ENCODE measurements at regions not wholly inside any gene's neighbourhood (a gene's known extent, or its start where the extent isn't known, plus 50 kb on each side); places are given as distances from the start of the nearest gene placed in this dataset.

- H3K9me3 Mint-ChIP-seq = peaks cover 8% of the 10 kb centered on the region
- no peaks in the 10 kb centered on the region for H3K4me1 Mint-ChIP-seq
- no peak overlapping the region for H3K4me3 Mint-ChIP-seq
- H3K27ac Mint-ChIP-seq = no peak overlapping the region
- H3K27me3 Mint-ChIP-seq = no peaks in the 10 kb centered on the region
- no peaks in the 10 kb centered on the region for H3K36me3 Mint-ChIP-seq
- no peak for ATAC-seq
Observed at GRCh38 chr7:124322561-124322960, 289.7 kb upstream of the TMEM229A start.

GRCh38 chr7:124318721-124319450 lies 286.0 kb upstream of the TMEM229A start:
- no peak for ATAC-seq
- peaks cover 6% of the 10 kb centered on the region for H3K9me3 Mint-ChIP-seq
- no peaks in the 10 kb centered on the region for H3K27me3 Mint-ChIP-seq
- no peak overlapping the region for H3K4me3 Mint-ChIP-seq
- H3K27ac Mint-ChIP-seq = no peak overlapping the region
- no peaks in the 10 kb centered on the region for H3K4me1 Mint-ChIP-seq
- H3K36me3 Mint-ChIP-seq = no peaks in the 10 kb centered on the region

- no peaks in the 10 kb centered on the region for H3K9me3 Mint-ChIP-seq
- no peaks in the 10 kb centered on the region for H3K4me1 Mint-ChIP-seq
- H3K27me3 Mint-ChIP-seq = no peaks in the 10 kb centered on the region
- H3K4me3 Mint-ChIP-seq = no peak overlapping the region
- no peak overlapping the region for H3K27ac Mint-ChIP-seq
- no peak for ATAC-seq
- no peaks in the 10 kb centered on the region for H3K36me3 Mint-ChIP-seq
Observed at GRCh38 chr7:124310934-124311390, 278.1 kb upstream of the TMEM229A start.

GRCh38 chr7:124308384-124308783 lies 275.5 kb upstream of the TMEM229A start:
- Mint-ChIP-seq H3K36me3 (no peaks in the 10 kb centered on the region), H3K4me3 (no peak overlapping the region), H3K27me3 (no peaks in the 10 kb centered on the region), H3K27ac (no peak overlapping the region), H3K4me1 (no peaks in the 10 kb centered on the region), H3K9me3 (peaks cover 2% of the 10 kb centered on the region)
- no peak for ATAC-seq

- H3K27me3 Mint-ChIP-seq = no peaks in the 10 kb centered on the region
- H3K4me3 Mint-ChIP-seq = no peak overlapping the region
- no peaks in the 10 kb centered on the region for H3K4me1 Mint-ChIP-seq
- ATAC-seq = no peak
- peaks cover 26% of the 10 kb centered on the region for H3K9me3 Mint-ChIP-seq
- H3K36me3 Mint-ChIP-seq = no peaks in the 10 kb centered on the region
- no peak overlapping the region for H3K27ac Mint-ChIP-seq
Observed at GRCh38 chr7:124295289-124295688, 262.4 kb upstream of the TMEM229A start.

GRCh38 chr7:124284937-124285336 lies 252.1 kb upstream of the TMEM229A start:
- ATAC-seq = no peak
- Mint-ChIP-seq H3K36me3 (no peaks in the 10 kb centered on the region), H3K9me3 (peaks cover 5% of the 10 kb centered on the region), H3K4me3 (no peak overlapping the region), H3K4me1 (no peaks in the 10 kb centered on the region), H3K27ac (no peak overlapping the region), H3K27me3 (no peaks in the 10 kb centered on the region)

GRCh38 chr7:124276005-124276622 lies 243.2 kb upstream of the TMEM229A start:
- Mint-ChIP-seq H3K4me1 (no peaks in the 10 kb centered on the region), H3K27me3 (no peaks in the 10 kb centered on the region), H3K36me3 (no peaks in the 10 kb centered on the region), H3K9me3 (peaks cover 3% of the 10 kb centered on the region), H3K4me3 (no peak overlapping the region), H3K27ac (no peak overlapping the region)
- no peak for ATAC-seq

- no peaks in the 10 kb centered on the region for H3K36me3 Mint-ChIP-seq
- no peak for ATAC-seq
- no peaks in the 10 kb centered on the region for H3K4me1 Mint-ChIP-seq
- no peak overlapping the region for H3K27ac Mint-ChIP-seq
- H3K9me3 Mint-ChIP-seq = peaks cover 3% of the 10 kb centered on the region
- H3K27me3 Mint-ChIP-seq = no peaks in the 10 kb centered on the region
- no peak overlapping the region for H3K4me3 Mint-ChIP-seq
Observed at GRCh38 chr7:124275411-124275810, 242.5 kb upstream of the TMEM229A start.

- Mint-ChIP-seq H3K36me3 (no peaks in the 10 kb centered on the region), H3K4me3 (no peak overlapping the region), H3K9me3 (peaks cover 3% of the 10 kb centered on the region), H3K27ac (no peak overlapping the region), H3K4me1 (no peaks in the 10 kb centered on the region), H3K27me3 (no peaks in the 10 kb centered on the region)
- no peak for ATAC-seq
Observed at GRCh38 chr7:124269774-124270173, 236.9 kb upstream of the TMEM229A start.

- no peak overlapping the region for H3K27ac Mint-ChIP-seq
- H3K27me3 Mint-ChIP-seq = no peaks in the 10 kb centered on the region
- H3K4me1 Mint-ChIP-seq = no peaks in the 10 kb centered on the region
- H3K4me3 Mint-ChIP-seq = no peak overlapping the region
- H3K9me3 Mint-ChIP-seq = peaks cover 3% of the 10 kb centered on the region
- H3K36me3 Mint-ChIP-seq = no peaks in the 10 kb centered on the region
- no peak for ATAC-seq
Observed at GRCh38 chr7:124267154-124267553, 234.3 kb upstream of the TMEM229A start.

GRCh38 chr7:124263232-124263827 lies 230.5 kb upstream of the TMEM229A start:
- peak; percentile 45 for ATAC-seq
- Mint-ChIP-seq H3K9me3 (no peaks in the 10 kb centered on the region), H3K36me3 (no peaks in the 10 kb centered on the region), H3K27ac (no peak overlapping the region), H3K4me1 (no peaks in the 10 kb centered on the region), H3K4me3 (no peak overlapping the region), H3K27me3 (no peaks in the 10 kb centered on the region)

GRCh38 chr7:124261710-124262109 lies 228.8 kb upstream of the TMEM229A start:
- no peaks in the 10 kb centered on the region for H3K4me1 Mint-ChIP-seq
- no peak overlapping the region for H3K27ac Mint-ChIP-seq
- ATAC-seq = no peak
- no peak overlapping the region for H3K4me3 Mint-ChIP-seq
- no peaks in the 10 kb centered on the region for H3K9me3 Mint-ChIP-seq
- H3K36me3 Mint-ChIP-seq = no peaks in the 10 kb centered on the region
- no peaks in the 10 kb centered on the region for H3K27me3 Mint-ChIP-seq

GRCh38 chr7:124257638-124258308 lies 224.9 kb upstream of the TMEM229A start:
- ATAC-seq = no peak
- Mint-ChIP-seq H3K9me3 (peaks cover 3% of the 10 kb centered on the region), H3K4me1 (no peaks in the 10 kb centered on the region), H3K27ac (no peak overlapping the region), H3K36me3 (no peaks in the 10 kb centered on the region), H3K27me3 (no peaks in the 10 kb centered on the region), H3K4me3 (no peak overlapping the region)

GRCh38 chr7:124255041-124255655 lies 222.3 kb upstream of the TMEM229A start:
- no peaks in the 10 kb centered on the region for H3K4me1 Mint-ChIP-seq
- H3K4me3 Mint-ChIP-seq = no peak overlapping the region
- peaks cover 3% of the 10 kb centered on the region for H3K9me3 Mint-ChIP-seq
- no peak overlapping the region for H3K27ac Mint-ChIP-seq
- no peaks in the 10 kb centered on the region for H3K36me3 Mint-ChIP-seq
- no peak for ATAC-seq
- H3K27me3 Mint-ChIP-seq = no peaks in the 10 kb centered on the region

GRCh38 chr7:124254396-124254795 lies 221.5 kb upstream of the TMEM229A start:
- ATAC-seq = no peak
- Mint-ChIP-seq H3K36me3 (no peaks in the 10 kb centered on the region), H3K9me3 (peaks cover 3% of the 10 kb centered on the region), H3K4me1 (no peaks in the 10 kb centered on the region), H3K4me3 (no peak overlapping the region), H3K27me3 (no peaks in the 10 kb centered on the region), H3K27ac (no peak overlapping the region)

All from stimulated activated memory B cell treated with anti-CD40 and anti-IgM and Interleukin-4, amounts not matched to agents 10 μg/mL and 1 μg/mL and 100 μg/mL, for 72 hours (primary cell).